WI38 (cell line): ENCODE measurements at regions not wholly inside any gene's neighbourhood (a gene's known extent, or its start where the extent isn't known, plus 50 kb on each side); places are given as distances from the start of the nearest gene placed in this dataset.
"Not testable (repeated sequence)": the region's sequence is repeated elsewhere in the genome, so short reads cannot be mapped to it uniquely, and the experiment has no call there.

Source experiments
- H3K4me3 ChIP-seq: 2 replicates; pipeline ENCODE4 v1.5.1; 2011; ENCODE audit warnings: low read depth, mild to moderate bottlenecking, control low read depth, low read length
- TF ChIP-seq, protein P1 (sequence below): IDR thresholded peaks from 2 replicates; pipeline ENCODE4 v1.5.1; 2012; ENCODE audit warnings: low read depth, mild to moderate bottlenecking, control low read depth, low read length

DNA sequence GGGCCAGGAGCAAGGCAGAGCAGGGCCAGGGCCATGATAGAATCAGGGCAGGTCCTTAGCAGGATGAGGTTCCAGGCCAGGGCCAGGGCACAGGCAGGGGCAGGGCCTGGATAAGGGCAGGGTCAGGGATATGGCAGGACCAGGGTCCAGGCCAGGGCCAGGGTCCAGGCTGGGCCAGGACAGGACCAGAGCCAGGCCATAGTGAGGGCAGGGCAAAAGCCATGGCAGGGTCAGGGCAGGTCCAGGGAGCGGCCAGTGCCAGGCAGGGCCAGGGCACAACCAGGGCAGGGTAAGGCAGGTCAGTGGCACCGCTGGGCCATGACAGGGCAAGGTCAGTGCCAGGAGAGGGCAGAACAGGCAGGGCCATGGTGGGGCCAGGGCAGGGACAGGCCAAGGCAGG is 152.2 kb downstream of the LIPI start:
- TF ChIP-seq, protein P1, sequence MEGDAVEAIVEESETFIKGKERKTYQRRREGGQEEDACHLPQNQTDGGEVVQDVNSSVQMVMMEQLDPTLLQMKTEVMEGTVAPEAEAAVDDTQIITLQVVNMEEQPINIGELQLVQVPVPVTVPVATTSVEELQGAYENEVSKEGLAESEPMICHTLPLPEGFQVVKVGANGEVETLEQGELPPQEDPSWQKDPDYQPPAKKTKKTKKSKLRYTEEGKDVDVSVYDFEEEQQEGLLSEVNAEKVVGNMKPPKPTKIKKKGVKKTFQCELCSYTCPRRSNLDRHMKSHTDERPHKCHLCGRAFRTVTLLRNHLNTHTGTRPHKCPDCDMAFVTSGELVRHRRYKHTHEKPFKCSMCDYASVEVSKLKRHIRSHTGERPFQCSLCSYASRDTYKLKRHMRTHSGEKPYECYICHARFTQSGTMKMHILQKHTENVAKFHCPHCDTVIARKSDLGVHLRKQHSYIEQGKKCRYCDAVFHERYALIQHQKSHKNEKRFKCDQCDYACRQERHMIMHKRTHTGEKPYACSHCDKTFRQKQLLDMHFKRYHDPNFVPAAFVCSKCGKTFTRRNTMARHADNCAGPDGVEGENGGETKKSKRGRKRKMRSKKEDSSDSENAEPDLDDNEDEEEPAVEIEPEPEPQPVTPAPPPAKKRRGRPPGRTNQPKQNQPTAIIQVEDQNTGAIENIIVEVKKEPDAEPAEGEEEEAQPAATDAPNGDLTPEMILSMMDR = no peak
- H3K4me3 ChIP-seq = no peak overlapping the region

DNA sequence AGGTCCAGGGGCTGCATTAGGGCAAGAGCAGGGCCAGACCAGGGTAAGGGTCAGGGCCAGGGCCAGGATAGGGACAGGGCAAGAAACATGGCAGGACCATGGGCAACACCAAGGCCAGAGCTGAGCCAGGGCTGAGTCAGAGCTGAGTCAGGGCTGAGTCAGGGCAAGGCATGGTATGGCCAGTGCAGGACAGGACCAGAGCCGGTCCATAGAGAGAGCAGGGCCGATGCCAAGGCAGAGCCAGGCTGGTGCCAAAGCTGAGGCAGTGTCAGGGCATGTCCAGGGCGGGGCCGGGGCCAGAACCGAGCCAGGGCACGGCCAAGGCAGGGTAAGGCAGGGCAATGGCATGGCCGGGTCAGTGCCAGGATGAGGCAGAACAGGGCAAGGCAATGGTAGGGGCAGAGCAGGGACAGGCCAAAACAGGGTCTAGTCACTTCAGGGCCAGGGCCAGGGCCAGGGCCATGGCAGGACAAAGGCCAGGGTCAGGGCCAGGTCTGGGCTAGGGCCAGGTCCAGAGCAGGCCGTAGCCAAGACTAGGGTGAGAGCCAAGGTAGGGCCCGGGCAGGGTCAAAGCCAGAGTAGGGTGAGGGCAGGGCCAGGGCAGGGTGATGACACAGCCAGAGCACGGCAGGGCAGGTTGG is 152.8 kb downstream of the LIPI start:
- not testable (repeated sequence) for H3K4me3 ChIP-seq

DNA sequence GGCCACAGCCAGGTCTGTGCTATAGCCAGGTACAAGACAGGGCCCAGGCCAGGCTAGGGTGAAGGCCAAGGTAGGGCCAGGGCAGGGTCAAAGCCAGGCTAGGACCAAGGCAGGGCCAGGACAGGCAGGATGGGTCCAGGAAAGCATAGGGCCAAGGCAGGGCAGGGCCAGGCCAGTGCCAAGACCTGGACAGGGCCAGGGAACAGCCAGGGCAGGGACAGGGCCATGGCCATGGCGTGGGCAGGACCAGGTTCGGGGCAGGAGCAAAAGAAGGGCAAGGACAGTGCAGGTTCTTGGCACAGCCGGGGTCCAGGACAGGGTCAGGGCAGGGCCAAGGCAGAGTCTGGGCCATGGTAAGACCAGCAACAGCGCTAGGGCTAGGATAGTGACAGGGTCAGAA is 153.4 kb downstream of the LIPI start:
- H3K4me3 ChIP-seq = no peak overlapping the region
- TF ChIP-seq, protein P1 = no peak

DNA sequence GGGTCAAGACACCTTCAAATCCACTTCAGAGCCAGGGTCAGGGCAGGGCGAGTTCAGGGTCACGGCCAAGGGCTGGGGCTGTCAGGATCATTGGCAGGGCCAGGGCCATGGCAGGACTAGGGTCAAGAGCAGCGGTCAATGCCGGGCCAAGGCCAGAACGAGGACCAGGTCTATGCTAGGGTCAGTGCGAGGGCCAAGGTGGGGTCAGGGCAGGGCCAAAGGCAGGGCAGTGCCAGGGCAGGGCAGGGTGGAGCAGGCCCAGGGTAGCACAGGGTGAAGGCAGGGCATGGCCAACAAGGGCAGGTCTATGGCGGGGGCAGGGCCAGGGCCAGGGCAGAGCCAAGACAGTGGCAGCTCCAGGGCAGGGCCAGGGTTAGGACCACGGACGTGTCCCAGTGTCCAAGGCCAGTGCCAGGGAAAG is 154.0 kb downstream of the LIPI start:
- TF ChIP-seq, protein P1 = no peak
- H3K4me3 ChIP-seq = no peak overlapping the region

DNA sequence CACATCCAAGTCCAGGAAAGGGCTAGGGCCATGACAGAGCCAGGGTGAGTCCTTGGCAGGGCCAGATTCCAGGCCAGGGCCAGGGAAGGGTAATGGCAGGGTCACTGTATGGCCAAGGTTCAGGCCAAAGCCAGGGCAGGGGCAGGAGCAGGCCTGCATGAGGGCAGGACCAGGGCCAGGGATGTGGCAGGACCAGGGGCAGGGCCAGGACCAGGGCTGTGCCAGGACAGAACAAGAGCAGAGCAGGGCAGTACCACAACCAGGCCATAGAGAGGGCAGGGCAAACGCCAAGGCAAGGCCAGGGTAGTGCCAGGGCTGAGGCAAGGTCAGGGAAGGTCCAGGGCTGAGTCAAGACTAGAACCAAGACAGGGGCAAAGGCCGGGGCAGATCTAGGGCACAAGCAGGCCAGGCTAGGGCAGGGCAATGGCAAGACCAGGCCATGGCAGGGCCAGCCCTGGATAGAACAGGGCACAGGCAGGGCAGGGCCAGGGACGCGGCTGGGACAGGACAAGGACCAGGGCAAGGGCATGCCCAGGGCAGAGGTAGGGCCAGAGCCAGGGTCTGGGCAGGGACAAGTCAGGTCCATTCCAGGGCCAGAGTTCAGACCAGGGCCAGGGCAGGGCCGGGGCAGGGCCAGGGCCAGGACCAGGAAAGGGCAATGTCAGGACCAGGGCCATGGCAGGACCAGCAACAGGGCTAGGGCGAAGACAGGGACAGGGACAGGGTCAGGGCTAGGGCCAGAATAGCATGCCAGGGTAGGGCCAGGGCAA is 154.8 kb downstream of the LIPI start:
- H3K4me3 ChIP-seq = not testable (repeated sequence)

DNA sequence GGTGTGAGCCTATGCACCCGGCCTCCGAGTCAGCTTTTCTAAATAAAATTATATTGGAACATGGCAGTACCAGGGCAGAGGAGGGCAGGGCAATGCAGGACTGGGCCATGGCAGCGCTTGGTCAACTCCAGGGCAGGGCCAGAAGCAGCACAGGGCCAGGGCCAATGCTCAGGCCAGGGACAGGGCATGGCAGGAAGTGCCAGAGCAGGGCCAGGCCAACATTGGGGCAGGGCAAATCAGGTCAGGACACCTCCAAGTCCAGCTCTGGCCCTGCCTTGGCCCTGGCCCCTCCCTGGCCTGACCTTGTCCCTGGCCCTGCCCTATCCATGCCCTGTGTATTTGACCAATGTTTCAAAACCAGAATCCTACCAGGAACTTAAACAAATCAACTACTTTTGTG is 156.1 kb downstream of the LIPI start:
- TF ChIP-seq, protein P1 = no peak
- no peak overlapping the region for H3K4me3 ChIP-seq

DNA sequence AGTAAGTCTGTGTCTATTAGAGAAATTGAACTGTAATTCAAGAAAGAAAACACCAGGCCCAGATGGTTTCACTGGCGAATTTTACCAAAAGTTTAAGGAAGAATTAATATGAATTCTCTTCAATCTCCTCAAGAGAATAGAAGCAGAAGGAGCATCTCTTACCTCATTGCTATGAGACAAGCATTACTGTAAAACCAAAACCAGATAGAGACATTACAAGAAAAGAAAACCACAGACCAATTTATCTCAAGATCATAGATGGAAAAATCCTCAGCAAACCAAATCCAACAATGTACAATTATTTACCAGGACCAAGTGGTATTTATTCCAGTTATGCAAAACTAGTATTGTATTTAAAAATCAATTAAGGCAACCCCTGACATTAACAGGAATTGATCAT is 160.6 kb downstream of the LIPI start:
- TF ChIP-seq, protein P1 = no peak
- H3K4me3 ChIP-seq = no peak overlapping the region

DNA sequence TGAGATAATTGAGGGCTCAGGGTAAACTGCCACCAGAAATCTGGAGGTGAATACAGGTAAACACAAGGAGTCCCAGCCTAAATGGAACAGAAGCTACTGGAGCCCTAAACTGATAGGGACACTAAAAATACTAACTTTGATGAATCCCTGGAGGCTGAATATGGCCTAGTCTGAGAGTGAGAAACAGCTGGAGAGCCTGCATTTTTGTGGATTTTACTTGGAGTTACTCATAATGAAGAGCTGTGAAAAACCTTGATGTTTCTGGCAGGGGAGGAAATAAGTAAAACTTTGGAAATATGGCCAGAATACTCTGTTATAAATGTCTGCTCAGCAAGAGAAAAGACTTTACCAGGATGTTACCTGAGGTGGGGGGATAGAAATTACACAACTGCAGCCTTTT is 164.4 kb downstream of the LIPI start:
- H3K4me3 ChIP-seq = no peak overlapping the region
- TF ChIP-seq, protein P1 = no peak
